H1 (cell line): ENCODE measurements at regions not wholly inside any gene's neighbourhood (a gene's known extent, or its start where the extent isn't known, plus 50 kb on each side); places are given as distances from the start of the nearest gene placed in this dataset.
A peak's percentile ranks its signal among the peaks of the same experiment; 100 is the strongest.

Experiments
- CTCF ChIA-PET: fragments of 300-600 bp; sonication (Branson Sonifier 250); formaldehyde crosslinking; loops from one replicate; lab custom pipeline; 2021; ENCODE audit not compliant: partially characterized antibody; lab: Charles Lee
- POLR2A ChIA-PET: fragments of 300-600 bp; sonication (Branson Sonifier 250); formaldehyde crosslinking; loops from one replicate; lab custom pipeline; 2021; ENCODE audit warnings: inconsistent platforms; ENCODE audit not compliant: partially characterized antibody; lab: Charles Lee
- DNase-seq, 2 experiments: peaks; one replicate each; pipeline versions ENCODE4 v3.0.0 to v3.0.0-alpha.2; 2010 to 2022; ENCODE audit warnings: low spot score in 2 of 2, low read depth in 1 of 2, mixed read lengths in 1 of 2
- FAIRE-seq: peaks from 2 replicates; lab custom pipeline; 2011; peaks lifted over from hg19 to GRCh38; lab: Jason Lieb, UNC
- H2AFZ ChIP-seq: 2 replicates; pipeline ENCODE4 v1.8.1; 2012; ENCODE audit warnings: low read length, inconsistent platforms
- H2AK5ac ChIP-seq: 2 replicates; pipeline ENCODE4 v1.6.1; 2013; ENCODE audit warnings: low read depth, low read length
- H2BK120ac ChIP-seq: replicated peaks from 2 replicates; pipeline ENCODE3; 2013; ENCODE audit warnings: low read depth, low read length, inconsistent platforms
- H2BK12ac ChIP-seq: 2 replicates; pipeline ENCODE4 v1.6.1; 2013; ENCODE audit warnings: low read depth, low read length
- H2BK15ac ChIP-seq: 2 replicates; pipeline ENCODE4 v1.6.1; 2013; ENCODE audit warnings: low read length
- H2BK20ac ChIP-seq: 2 replicates; pipeline ENCODE4 v1.6.1; 2013; ENCODE audit warnings: low read length
- H2BK5ac ChIP-seq: 2 replicates; pipeline ENCODE4 v1.6.1; 2013; ENCODE audit warnings: low read depth, low read length
- H3K14ac ChIP-seq: 2 replicates; pipeline ENCODE4 v1.6.1; 2013; ENCODE audit warnings: inconsistent platforms; ENCODE audit not compliant: insufficient read length
- H3K18ac ChIP-seq: 2 replicates; pipeline ENCODE4 v1.6.1; 2013; ENCODE audit warnings: low read length; ENCODE audit errors: extremely low read depth
- H3K23ac ChIP-seq: 2 replicates; pipeline ENCODE4 v1.6.1; 2013; ENCODE audit warnings: inconsistent platforms; ENCODE audit not compliant: insufficient read length
- H3K23me2 ChIP-seq: 2 replicates; pipeline ENCODE4 v1.6.1; 2013; ENCODE audit warnings: low read depth, low read length
- H3K27ac ChIP-seq: 2 replicates; pipeline ENCODE4 v1.6.1; 2011; ENCODE audit warnings: low read depth, low read length, inconsistent platforms
- H3K27me3 ChIP-seq, 4 experiments: replicated peaks in 1 of 4; 1 replicate in 1 of 4; 2 replicates in 3 of 4; pipeline versions ENCODE4 v1.6.1 to v1.8.1; 2011 to 2013; ENCODE audit warnings: low read length in 3 of 4, mild to moderate bottlenecking in 3 of 4, inconsistent platforms in 2 of 4, mixed read lengths in 2 of 4, moderate library complexity in 1 of 4; ENCODE audit not compliant: control insufficient read depth in 3 of 4, insufficient read depth in 3 of 4; ENCODE audit errors: extremely low read depth in 1 of 4
- H3K36me3 ChIP-seq, 4 experiments: 2 replicates each; pipeline versions ENCODE4 v1.6.1 to v1.8.1; 2011 to 2013; ENCODE audit warnings: mild to moderate bottlenecking in 4 of 4, low read length in 3 of 4, moderate library complexity in 2 of 4, control low read depth in 1 of 4, inconsistent platforms in 1 of 4; ENCODE audit not compliant: insufficient read depth in 4 of 4, control insufficient read depth in 2 of 4
- H3K4ac ChIP-seq: replicated peaks from 2 replicates; pipeline ENCODE3; 2013; ENCODE audit warnings: low read length, low read depth, mixed read lengths, inconsistent platforms; ENCODE audit not compliant: insufficient read length
- H3K4me1 ChIP-seq, 4 experiments: replicated peaks in 1 of 4; 1 replicate in 1 of 4; 2 replicates in 3 of 4; pipeline versions ENCODE4 v1.6.1 to v1.8.1; 2011 to 2013; ENCODE audit warnings: low read length in 3 of 4, inconsistent platforms in 2 of 4, mixed read lengths in 1 of 4; ENCODE audit not compliant: insufficient read depth in 4 of 4, control insufficient read depth in 3 of 4
- H3K4me2 ChIP-seq, 2 experiments: 2 replicates each; pipeline versions ENCODE4 v1.6.1 to v1.8.1; 2011 to 2013; ENCODE audit warnings: low read depth in 2 of 2, low read length in 2 of 2, control low read depth in 1 of 2, inconsistent platforms in 1 of 2, mild to moderate bottlenecking in 1 of 2; ENCODE audit not compliant: insufficient read depth in 1 of 2
- H3K4me3 ChIP-seq, 4 experiments: fragments of 200-600, 300-600 bp in 1 of 4; sonication (generic), shearing (Covaris generic), sonication (Bioruptor Twin) in 1 of 4; 2 replicates each; pipeline versions ENCODE4 v1.5.1 to v1.8.1; 2011 to 2016; ENCODE audit warnings: low read length in 4 of 4, low read depth in 3 of 4, control low read depth in 2 of 4, inconsistent platforms in 2 of 4, mild to moderate bottlenecking in 2 of 4, mixed read lengths in 1 of 4, moderate library complexity in 1 of 4; ENCODE audit not compliant: insufficient read depth in 2 of 4; ENCODE audit errors: extremely low read depth in 1 of 4
- H3K56ac ChIP-seq: replicated peaks from 2 replicates; pipeline ENCODE3; 2013; ENCODE audit warnings: low read depth, mild to moderate bottlenecking, mixed read lengths, low read length, inconsistent platforms; ENCODE audit not compliant: insufficient read length
- H3K79me1 ChIP-seq: 2 replicates; pipeline ENCODE4 v1.6.1; 2013; ENCODE audit warnings: low read depth, low read length, control low read depth
- H3K79me2 ChIP-seq, 2 experiments: 2 replicates each; pipeline versions ENCODE4 v1.6.1 to v1.8.1; 2012 to 2013; ENCODE audit warnings: low read length in 2 of 2, mild to moderate bottlenecking in 2 of 2, inconsistent platforms in 1 of 2; ENCODE audit not compliant: insufficient read depth in 2 of 2, control insufficient read depth in 1 of 2
- H3K9ac ChIP-seq, 4 experiments: replicated peaks in 1 of 4; 1 replicate in 1 of 4; 2 replicates in 3 of 4; pipeline versions ENCODE4 v1.6.1 to v1.8.1; 2011 to 2013; ENCODE audit warnings: low read depth in 3 of 4, low read length in 3 of 4, control low read depth in 2 of 4, mild to moderate bottlenecking in 2 of 4, moderate library complexity in 2 of 4, inconsistent platforms in 1 of 4; ENCODE audit errors: extremely low read depth in 1 of 4
- H3K9me3 ChIP-seq, 2 experiments: 2 replicates each; pipeline versions ENCODE4 v1.6.1 to v1.8.1; 2012 to 2013; ENCODE audit warnings: mild to moderate bottlenecking in 2 of 2, moderate library complexity in 2 of 2, control low read depth in 1 of 2, inconsistent platforms in 1 of 2, low read depth in 1 of 2, low read length in 1 of 2, mixed read lengths in 1 of 2; ENCODE audit not compliant: insufficient read depth in 2 of 2
- H4K20me1 ChIP-seq, 2 experiments: replicated peaks in 1 of 2; 2 replicates each; pipeline versions ENCODE3 to v1.8.1; 2011 to 2013; ENCODE audit warnings: inconsistent platforms in 2 of 2, low read length in 2 of 2, mild to moderate bottlenecking in 1 of 2; ENCODE audit not compliant: insufficient read depth in 2 of 2, control insufficient read depth in 1 of 2
- H4K5ac ChIP-seq: 2 replicates; pipeline ENCODE4 v1.6.1; 2013; ENCODE audit warnings: low read length, low read depth, mixed read lengths, inconsistent platforms; ENCODE audit not compliant: insufficient read length
- H4K8ac ChIP-seq: 2 replicates; pipeline ENCODE4 v1.8.0; 2013; ENCODE audit warnings: mild to moderate bottlenecking, moderate library complexity, low read length, inconsistent platforms; ENCODE audit not compliant: insufficient read depth; ENCODE audit errors: extremely low read depth
- H4K91ac ChIP-seq: replicated peaks from 2 replicates; pipeline ENCODE3; 2013; ENCODE audit warnings: low read length, mixed read lengths, inconsistent platforms; ENCODE audit not compliant: insufficient read length
- BACH1 ChIP-seq: IDR thresholded peaks from 2 replicates; pipeline ENCODE4 v1.6.1; 2012; ENCODE audit warnings: low read length, improper control_type of control experiment
- BCL11A ChIP-seq, 2 experiments: IDR thresholded peaks; one replicate each; pipeline ENCODE4 v1.6.1; 2011; ENCODE audit warnings: low read depth in 2 of 2, low read length in 2 of 2, mild to moderate bottlenecking in 2 of 2
- EGR1 ChIP-seq: IDR thresholded peaks from 2 replicates; pipeline ENCODE4 v1.6.1; 2011; ENCODE audit warnings: low read depth, low read length, borderline replicate concordance
- EP300 ChIP-seq, 2 experiments: IDR thresholded peaks; 1 replicate in 1 of 2; 2 replicates in 1 of 2; pipeline ENCODE4 v1.6.1; 2011 to 2012; ENCODE audit warnings: low read depth in 2 of 2, low read length in 2 of 2, mild to moderate bottlenecking in 2 of 2, borderline replicate concordance in 1 of 2, inconsistent platforms in 1 of 2, moderate library complexity in 1 of 2
- FOSL1 ChIP-seq: IDR thresholded peaks from 2 replicates; pipeline ENCODE4 v1.6.1; 2011; ENCODE audit warnings: mild to moderate bottlenecking, low read depth, low read length, moderate library complexity; ENCODE audit not compliant: insufficient read depth
- HDAC2 ChIP-seq, 2 experiments: fragments of 300-600 bp in 1 of 2; sonication (generic) in 1 of 2; IDR thresholded peaks; 2 replicates each; pipeline ENCODE4 v1.6.1; 2011 to 2012; ENCODE audit warnings: low read depth in 2 of 2, low read length in 2 of 2, mild to moderate bottlenecking in 2 of 2, moderate library complexity in 2 of 2, borderline replicate concordance in 1 of 2, inconsistent platforms in 1 of 2
- JUN ChIP-seq: IDR thresholded peaks from 2 replicates; pipeline ENCODE4 v1.6.1; 2011; ENCODE audit warnings: low read depth, mild to moderate bottlenecking, improper control_type of control experiment, low read length
- KDM1A ChIP-seq: fragments of 200-600, 300-600 bp; sonication (generic); IDR thresholded peaks from 2 replicates; pipeline ENCODE4 v1.7.1; 2016; ENCODE audit warnings: mild to moderate bottlenecking, low read length, borderline replicate concordance
- KDM4A ChIP-seq: IDR thresholded peaks from one replicate; pipeline ENCODE4 v1.7.1; 2012; ENCODE audit warnings: low read depth, mild to moderate bottlenecking, moderate library complexity, low read length, inconsistent platforms; ENCODE audit not compliant: severe bottlenecking
- MAFK ChIP-seq: IDR thresholded peaks from 2 replicates; pipeline ENCODE4 v1.6.1; 2012; ENCODE audit warnings: low read depth, mild to moderate bottlenecking, improper control_type of control experiment, low read length
- POLR2AphosphoS5 ChIP-seq: IDR thresholded peaks from 2 replicates; pipeline ENCODE4 v1.6.1; 2011; ENCODE audit warnings: low read depth, low read length
- RBBP5 ChIP-seq: IDR thresholded peaks from 2 replicates; pipeline ENCODE4 v1.7.1; 2012; ENCODE audit warnings: low read depth, mild to moderate bottlenecking, inconsistent platforms, low read length, moderate library complexity, borderline replicate concordance
- RNF2 ChIP-seq: fragments of 200-900, 300-1000 bp; sonication (generic); IDR thresholded peaks from 2 replicates; pipeline ENCODE4 v1.7.1; 2016; ENCODE audit warnings: borderline replicate concordance, low read depth, mild to moderate bottlenecking, antibody characterized with exemption, low read length; ENCODE audit not compliant: poor library complexity, severe bottlenecking; ENCODE audit errors: missing control alignments
- WGBS, 2 experiments: shearing (Covaris generic) in 1 of 2; methylation state at CpG; one replicate each; pipeline versions ENCODE4 v1.1.6 to v1.1.7; 2013 to 2015; ENCODE audit warnings: low lambda C conversion rate in 2 of 2, mixed read lengths in 2 of 2, inconsistent platforms in 1 of 2, low coverage in 1 of 2, missing lambda C conversion rate in 1 of 2; ENCODE audit not compliant: insufficient replicate concordance in 2 of 2, insufficient coverage in 1 of 2, insufficient read length in 1 of 2; ENCODE audit errors: extremely low coverage in 1 of 2, missing lambda C conversion rate in 1 of 2; 5-methylcytosine and 5-hydroxymethylcytosine counted together

DNA sequence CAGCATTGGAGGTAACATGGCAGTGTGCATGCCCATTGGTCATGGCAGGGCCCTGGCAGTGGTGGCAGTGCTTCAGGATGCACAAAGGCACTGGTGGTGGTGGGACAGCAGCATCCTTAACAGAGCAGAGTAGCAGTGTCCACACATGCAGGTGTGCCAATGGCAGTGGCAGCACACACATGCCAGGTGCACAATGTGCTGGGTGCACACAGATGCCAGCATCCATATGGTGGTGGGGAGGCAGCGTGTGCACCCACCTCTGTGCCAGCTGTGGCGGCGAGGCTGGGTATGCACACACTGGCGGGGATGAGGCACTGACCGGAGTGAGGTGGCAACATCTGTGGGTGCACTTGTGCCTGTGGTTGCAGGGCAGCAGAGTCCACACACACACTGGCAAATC, 150.6 kb downstream of the SI start:
- H3K79me2 ChIP-seq, result no peaks in the 10 kb centered on the region
- no peak overlapping the region for H3K14ac ChIP-seq
- H3K23me2 ChIP-seq, result no peaks in the 10 kb centered on the region
- H2BK20ac ChIP-seq, result no peak overlapping the region
- CTCF ChIA-PET, result no interaction called here
- H3K27me3 ChIP-seq, result no peaks in the 10 kb centered on the region
- DNase-seq (no peak), FAIRE-seq (no peak)
- H2BK12ac ChIP-seq, result no peak overlapping the region
- H3K4me1 ChIP-seq, result no peaks in the 10 kb centered on the region
- POLR2A ChIA-PET, result no interaction called here
- H4K20me1 ChIP-seq, result no peaks in the 10 kb centered on the region
- H3K23ac ChIP-seq, result no peak overlapping the region
- no peak overlapping the region for H4K5ac ChIP-seq
- H3K36me3 ChIP-seq, result no peaks in the 10 kb centered on the region
- no peak overlapping the region for H2AFZ ChIP-seq
- H2BK120ac ChIP-seq, result no peak overlapping the region
- H3K18ac ChIP-seq, result no peak overlapping the region
- no peak overlapping the region for H3K27ac ChIP-seq
- H3K9ac ChIP-seq, result no peak overlapping the region
- no peak overlapping the region for H4K91ac ChIP-seq
- TF ChIP-seq RNF2 (no peak), EP300 (IDR thresholded peaks at IDR 0.05; ENCODE audit: borderline replicate concordance in 1 of 2, low read depth in 2 of 2, low read length in 2 of 2) (no peak), BCL11A (IDR thresholded peaks at IDR 0.05; ENCODE audit: low read depth in 2 of 2, low read length in 2 of 2) (no peak), KDM1A (no peak), POLR2AphosphoS5 (no peak), RBBP5 (no peak), FOSL1 (no peak), HDAC2 (IDR thresholded peaks at IDR 0.05; ENCODE audit: borderline replicate concordance in 1 of 2, low read depth in 2 of 2, low read length in 2 of 2) (no peak), KDM4A (no peak), BACH1 (no peak), EGR1 (no peak), MAFK (no peak), JUN (no peak)
- no peak overlapping the region for H3K4me3 ChIP-seq
- H2BK15ac ChIP-seq, result no peak overlapping the region
- H3K56ac ChIP-seq, result no peak overlapping the region
- 89% methylated on average over 5 of the region's 5 CpGs; no CpG with 5 or more reads in 1 of the 2 experiments for WGBS, 2 experiments
- no peak overlapping the region for H3K4me2 ChIP-seq
- 0 out of 2 replicates have a peak overlapping the region, but pooled peaks have one; percentile 51 for H4K8ac ChIP-seq
- no peak overlapping the region for H2BK5ac ChIP-seq
- H3K4ac ChIP-seq, result no peak overlapping the region
- H3K79me1 ChIP-seq, result no peaks in the 10 kb centered on the region
- H3K9me3 ChIP-seq, result peaks cover 0 to 2% of the 10 kb centered on the region in 2 experiments; a peak in 1 of 4 replicates
- H2AK5ac ChIP-seq, result 0 out of 2 replicates have a peak overlapping the region, but pooled peaks have one; percentile 24
